MM.1S (cell line): ENCODE measurements at regions not wholly inside any gene's neighbourhood (a gene's known extent, or its start where the extent isn't known, plus 50 kb on each side); places are given as distances from the start of the nearest gene placed in this dataset.

Source experiments
- DNase-seq: peaks from one replicate; pipeline ENCODE4 v3.0.0-alpha.2; 2015
- H2AFZ ChIP-seq: fragments of 300-600 bp; sonication (generic); 2 replicates; pipeline ENCODE4 v1.6.0; 2016; ENCODE audit warnings: antibody characterized with exemption, low read length
- H3F3A ChIP-seq: fragments of 300-600 bp; sonication (generic); 2 replicates; pipeline ENCODE4 v1.6.1; 2016; ENCODE audit warnings: mild to moderate bottlenecking, antibody characterized with exemption, low read length, moderate library complexity, mixed read lengths; ENCODE audit not compliant: insufficient read depth
- H3K27ac ChIP-seq: fragments of 300-600 bp; sonication (generic); 2 replicates; pipeline ENCODE4 v1.5.1; 2016; ENCODE audit warnings: mild to moderate bottlenecking, low read length
- H3K27me3 ChIP-seq: fragments of 300-600 bp; sonication (generic); replicated peaks from 2 replicates; pipeline ENCODE4 v1.6.0; 2016; ENCODE audit warnings: low read length; ENCODE audit not compliant: insufficient read depth
- H3K36me3 ChIP-seq: fragments of 300-600 bp; sonication (generic); replicated peaks from 2 replicates; pipeline ENCODE4 v1.6.1; 2016; ENCODE audit warnings: mild to moderate bottlenecking, low read length, mixed read lengths; ENCODE audit not compliant: insufficient read depth
- H3K4me1 ChIP-seq: fragments of 300-600 bp; sonication (generic); 2 replicates; pipeline ENCODE4 v1.6.1; 2016; ENCODE audit warnings: low read length, mixed read lengths
- H3K4me2 ChIP-seq: fragments of 300-600 bp; sonication (generic); 2 replicates; pipeline ENCODE4 v1.6.0; 2016; ENCODE audit warnings: low read depth, low read length
- H3K4me3 ChIP-seq: fragments of 300-600 bp; sonication (generic); 2 replicates; pipeline ENCODE4 v1.5.1; 2016; ENCODE audit warnings: low read length, mixed read lengths
- H3K79me2 ChIP-seq: fragments of 300-600 bp; sonication (generic); 2 replicates; pipeline ENCODE4 v1.6.1; 2016; ENCODE audit warnings: mixed run types, low read length, mixed read lengths
- H3K9ac ChIP-seq: fragments of 300-600 bp; sonication (generic); 2 replicates; pipeline ENCODE4 v1.6.1; 2016; ENCODE audit warnings: low read length, mixed read lengths
- H3K9me2 ChIP-seq: fragments of 300-600 bp; sonication (generic); replicated peaks from 2 replicates; pipeline ENCODE4 v1.6.1; 2016; ENCODE audit warnings: mild to moderate bottlenecking, low read length, mixed read lengths; ENCODE audit not compliant: insufficient read depth
- H3K9me3 ChIP-seq: fragments of 300-600 bp; sonication (generic); replicated peaks from 2 replicates; pipeline ENCODE4 v1.6.1; 2016; ENCODE audit warnings: mild to moderate bottlenecking, low read length, mixed read lengths; ENCODE audit not compliant: insufficient read depth
- H4K20me1 ChIP-seq: fragments of 300-600 bp; sonication (generic); 2 replicates; pipeline ENCODE4 v1.6.1; 2016; ENCODE audit warnings: mild to moderate bottlenecking, low read length, moderate library complexity, mixed read lengths; ENCODE audit not compliant: insufficient read depth
- EZH2 ChIP-seq: fragments of 300-600 bp; sonication (generic); optimal IDR thresholded peaks from 2 replicates; pipeline ENCODE3; 2017; ENCODE audit warnings: low read depth, mild to moderate bottlenecking, antibody characterized with exemption, low read length, mixed read lengths
- EZH2phosphoT487 ChIP-seq: fragments of 300-600 bp; sonication (generic); IDR thresholded peaks from 2 replicates; pipeline ENCODE4 v1.6.1; 2018; ENCODE audit warnings: antibody characterized with exemption, low read length
- TF ChIP-seq, protein P1 (sequence below): fragments of 300-600 bp; sonication (generic); IDR thresholded peaks from 2 replicates; pipeline ENCODE4 v1.5.1; 2016; ENCODE audit warnings: antibody characterized with exemption, low read length, mixed read lengths

DNA sequence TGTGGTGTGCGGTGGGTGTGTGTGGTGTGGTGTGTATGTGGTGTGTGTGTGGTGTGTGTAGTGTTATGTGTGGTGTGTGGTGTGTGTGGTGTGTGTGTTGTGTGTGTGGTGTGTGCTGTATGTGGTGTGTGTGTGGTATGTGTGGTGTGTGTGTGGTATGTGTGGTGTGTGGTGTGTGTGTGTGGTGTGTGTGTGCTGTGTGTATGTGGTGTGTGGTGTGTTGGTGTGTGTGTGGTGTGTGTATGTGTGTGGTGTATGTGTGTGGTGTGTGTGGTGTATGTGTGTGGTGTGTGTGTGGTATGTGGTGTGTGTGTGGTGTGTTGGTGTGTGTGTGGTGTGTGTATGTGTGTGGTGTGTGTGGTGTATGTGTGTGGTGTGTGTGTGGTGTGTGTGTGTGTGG is 144.3 kb downstream of the HSD17B3 start:
- no peaks in the 10 kb centered on the region for H3F3A ChIP-seq
- H3K4me2 ChIP-seq = no peak overlapping the region
- no peaks in the 10 kb centered on the region for H4K20me1 ChIP-seq

DNA sequence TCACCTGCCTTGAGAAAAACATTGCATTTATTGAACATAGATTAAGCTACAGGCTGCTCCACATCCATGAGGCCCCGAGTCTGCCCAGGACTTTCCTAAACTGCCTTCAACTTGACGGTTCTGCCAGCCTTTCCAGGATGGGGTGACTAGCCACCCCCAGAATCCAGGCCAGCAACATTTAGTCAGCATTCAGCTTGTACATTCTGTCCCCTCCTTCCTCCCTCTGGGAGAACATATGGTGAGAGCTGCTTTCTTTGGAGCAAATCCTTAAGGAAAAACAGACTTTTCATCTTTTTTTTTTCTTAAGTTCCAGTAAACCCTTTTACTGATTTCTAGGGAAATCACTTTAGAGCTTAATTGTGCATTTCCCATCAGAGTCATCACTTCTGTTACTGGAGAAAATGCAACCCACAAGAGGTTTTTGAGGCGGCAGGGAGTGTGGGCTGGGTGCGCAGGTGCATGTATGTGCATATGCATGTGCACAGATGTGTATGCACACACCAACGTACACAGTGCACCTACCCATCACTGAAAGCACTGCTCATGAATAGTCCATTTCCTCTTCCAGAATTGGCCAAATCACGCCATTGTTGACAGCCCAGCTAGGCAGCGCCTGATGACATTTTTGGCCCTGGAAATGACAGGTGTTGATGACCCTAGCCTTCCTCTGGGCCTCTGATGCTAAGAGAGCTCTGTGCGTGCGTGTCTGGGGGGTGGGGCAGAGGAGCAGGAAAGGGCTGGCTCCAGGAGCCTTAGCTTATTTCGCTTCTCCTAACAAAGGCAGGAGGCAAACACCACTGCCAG is 145.6 kb downstream of the HSD17B3 start:
- Histone ChIP-seq H3K27ac (no peak overlapping the region), H2AFZ (no peak overlapping the region), H3K4me2 (no peak overlapping the region)

More for the DNA sequence above, 144.3 kb downstream of the HSD17B3 start:
- Histone ChIP-seq H3K4me1 (no peaks in the 10 kb centered on the region), H2AFZ (no peak overlapping the region), H3K9ac (no peak overlapping the region), H3K9me2 (no peaks in the 10 kb centered on the region), H3K9me3 (no peaks in the 10 kb centered on the region), H3K79me2 (no peaks in the 10 kb centered on the region), H3K27me3 (no peaks in the 10 kb centered on the region), H3K36me3 (no peaks in the 10 kb centered on the region), H3K4me3 (no peak overlapping the region), H3K27ac (no peak overlapping the region)
- DNase-seq = no peak
- TF ChIP-seq EZH2 = no peak
- TF ChIP-seq EZH2phosphoT487 = no peak
- TF ChIP-seq, protein P1, sequence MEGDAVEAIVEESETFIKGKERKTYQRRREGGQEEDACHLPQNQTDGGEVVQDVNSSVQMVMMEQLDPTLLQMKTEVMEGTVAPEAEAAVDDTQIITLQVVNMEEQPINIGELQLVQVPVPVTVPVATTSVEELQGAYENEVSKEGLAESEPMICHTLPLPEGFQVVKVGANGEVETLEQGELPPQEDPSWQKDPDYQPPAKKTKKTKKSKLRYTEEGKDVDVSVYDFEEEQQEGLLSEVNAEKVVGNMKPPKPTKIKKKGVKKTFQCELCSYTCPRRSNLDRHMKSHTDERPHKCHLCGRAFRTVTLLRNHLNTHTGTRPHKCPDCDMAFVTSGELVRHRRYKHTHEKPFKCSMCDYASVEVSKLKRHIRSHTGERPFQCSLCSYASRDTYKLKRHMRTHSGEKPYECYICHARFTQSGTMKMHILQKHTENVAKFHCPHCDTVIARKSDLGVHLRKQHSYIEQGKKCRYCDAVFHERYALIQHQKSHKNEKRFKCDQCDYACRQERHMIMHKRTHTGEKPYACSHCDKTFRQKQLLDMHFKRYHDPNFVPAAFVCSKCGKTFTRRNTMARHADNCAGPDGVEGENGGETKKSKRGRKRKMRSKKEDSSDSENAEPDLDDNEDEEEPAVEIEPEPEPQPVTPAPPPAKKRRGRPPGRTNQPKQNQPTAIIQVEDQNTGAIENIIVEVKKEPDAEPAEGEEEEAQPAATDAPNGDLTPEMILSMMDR = no peak

DNA sequence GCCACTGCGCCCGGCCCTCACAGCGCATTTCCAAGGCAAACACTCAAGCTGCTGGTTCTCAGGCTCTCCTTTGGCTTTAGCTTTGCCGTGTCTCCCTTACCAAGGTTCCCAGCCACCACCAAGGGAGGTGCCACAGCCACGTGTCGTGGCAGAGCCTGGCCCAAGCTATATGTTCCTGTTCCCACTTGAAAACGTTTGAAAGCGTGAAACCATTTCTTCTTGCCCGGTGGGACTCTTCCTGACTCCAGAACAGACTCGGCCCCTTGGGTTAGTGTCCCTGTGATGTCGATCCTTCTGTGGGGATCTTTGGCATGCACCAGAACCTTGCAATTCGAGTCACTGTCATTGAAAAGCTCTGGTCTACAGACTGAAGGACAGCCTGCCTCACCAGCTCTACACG is 147.9 kb downstream of the HSD17B3 start:
- no peak for DNase-seq

More for the DNA sequence above, 145.6 kb downstream of the HSD17B3 start:
- DNase-seq = no peak
- Histone ChIP-seq H3F3A (peaks cover 4% of the 10 kb centered on the region; the same call in 1 of the 2 replicates), H3K36me3 (no peaks in the 10 kb centered on the region), H3K9ac (no peak overlapping the region), H4K20me1 (no peaks in the 10 kb centered on the region), H3K4me1 (peaks cover 6% of the 10 kb centered on the region), H3K4me3 (no peak overlapping the region), H3K9me3 (no peaks in the 10 kb centered on the region), H3K27me3 (no peaks in the 10 kb centered on the region), H3K79me2 (no peaks in the 10 kb centered on the region), H3K9me2 (no peaks in the 10 kb centered on the region)
- TF ChIP-seq EZH2phosphoT487 (no peak), EZH2 (no peak)
- TF ChIP-seq, protein P1 = no peak

More for the DNA sequence above, 147.9 kb downstream of the HSD17B3 start:
- peaks cover 26% of the 10 kb centered on the region for H3F3A ChIP-seq
- H3K79me2 ChIP-seq = no peaks in the 10 kb centered on the region
- TF ChIP-seq EZH2 = no peak
- TF ChIP-seq, protein P1 = no peak
- no peak overlapping the region for H3K4me2 ChIP-seq
- no peaks in the 10 kb centered on the region for H3K9me3 ChIP-seq
- no peak overlapping the region for H3K4me3 ChIP-seq
- no peak overlapping the region for H3K9ac ChIP-seq
- no peaks in the 10 kb centered on the region for H4K20me1 ChIP-seq
- no peak overlapping the region for H3K27ac ChIP-seq
- no peaks in the 10 kb centered on the region for H3K36me3 ChIP-seq
- peaks cover 22% of the 10 kb centered on the region for H3K4me1 ChIP-seq
- H3K9me2 ChIP-seq = no peaks in the 10 kb centered on the region
- no peaks in the 10 kb centered on the region for H3K27me3 ChIP-seq
- no peak overlapping the region for H2AFZ ChIP-seq
